ENCODE measurements at regions not wholly inside any gene's neighbourhood (a gene's known extent, or its start where the extent isn't known, plus 50 kb on each side); places are given as distances from the start of the nearest gene placed in this dataset.
A peak's percentile ranks its signal among the peaks of the same experiment; 100 is the strongest.
"Not testable (repeated sequence)": the region's sequence is repeated elsewhere in the genome, so short reads cannot be mapped to it uniquely, and the experiment has no call there.

GRCh38 chr2:238510911-238511613, 84.3 kb downstream of the ASB1 start:
- Histone ChIP-seq H3K36me3 (ENCODE audit: low read depth) (no peaks in the 10 kb centered on the region), H3K27ac (ENCODE audit: poor library complexity, severe bottlenecking) (no peak overlapping the region), H3K4me3 (ENCODE audit: severe bottlenecking) (no peak overlapping the region), H3K9me3 (ENCODE audit: severe bottlenecking) (no peaks in the 10 kb centered on the region), H3K4me1 (ENCODE audit: insufficient read depth, poor library complexity, severe bottlenecking) (no peaks in the 10 kb centered on the region), H3K27me3 (ENCODE audit: insufficient read depth, poor library complexity, severe bottlenecking) (no peaks in the 10 kb centered on the region)
- DNase-seq (ENCODE audit: low spot score): no peak
- no peak for ATAC-seq (ENCODE audit: low read depth)
- TF ChIP-seq CTCF (IDR thresholded peaks at IDR 0.05; ENCODE audit: poor library complexity, severe bottlenecking): no peak

DNA sequence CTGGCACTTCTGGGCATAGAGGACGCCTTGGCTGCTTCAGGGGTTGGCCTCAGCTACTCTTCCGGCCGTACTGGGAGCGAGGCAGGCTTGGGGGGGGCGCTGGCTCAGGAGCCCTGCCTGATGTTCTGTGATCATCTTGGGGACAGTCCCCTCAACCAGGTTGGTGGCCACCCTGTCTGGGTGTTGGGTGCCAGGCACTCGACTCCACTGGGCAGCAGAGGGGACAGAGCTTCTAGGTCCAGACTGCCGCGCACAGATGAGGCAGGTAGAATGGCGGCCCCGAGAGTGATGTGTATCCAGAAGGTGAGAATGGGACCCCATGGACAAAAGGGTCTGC, 84.9 kb downstream of the ASB1 start:
- Histone ChIP-seq H3K4me3 (ENCODE audit: severe bottlenecking) (no peak overlapping the region), H3K27me3 (ENCODE audit: insufficient read depth, poor library complexity, severe bottlenecking) (no peaks in the 10 kb centered on the region), H3K4me1 (ENCODE audit: insufficient read depth, poor library complexity, severe bottlenecking) (no peaks in the 10 kb centered on the region), H3K27ac (ENCODE audit: poor library complexity, severe bottlenecking) (no peak overlapping the region), H3K9me3 (ENCODE audit: severe bottlenecking) (no peaks in the 10 kb centered on the region), H3K36me3 (ENCODE audit: low read depth) (no peaks in the 10 kb centered on the region)
- DNase-seq (ENCODE audit: low spot score): no peak
- ATAC-seq (ENCODE audit: low read depth): no peak
- no peak for TF ChIP-seq CTCF (IDR thresholded peaks at IDR 0.05; ENCODE audit: poor library complexity, severe bottlenecking)

DNA sequence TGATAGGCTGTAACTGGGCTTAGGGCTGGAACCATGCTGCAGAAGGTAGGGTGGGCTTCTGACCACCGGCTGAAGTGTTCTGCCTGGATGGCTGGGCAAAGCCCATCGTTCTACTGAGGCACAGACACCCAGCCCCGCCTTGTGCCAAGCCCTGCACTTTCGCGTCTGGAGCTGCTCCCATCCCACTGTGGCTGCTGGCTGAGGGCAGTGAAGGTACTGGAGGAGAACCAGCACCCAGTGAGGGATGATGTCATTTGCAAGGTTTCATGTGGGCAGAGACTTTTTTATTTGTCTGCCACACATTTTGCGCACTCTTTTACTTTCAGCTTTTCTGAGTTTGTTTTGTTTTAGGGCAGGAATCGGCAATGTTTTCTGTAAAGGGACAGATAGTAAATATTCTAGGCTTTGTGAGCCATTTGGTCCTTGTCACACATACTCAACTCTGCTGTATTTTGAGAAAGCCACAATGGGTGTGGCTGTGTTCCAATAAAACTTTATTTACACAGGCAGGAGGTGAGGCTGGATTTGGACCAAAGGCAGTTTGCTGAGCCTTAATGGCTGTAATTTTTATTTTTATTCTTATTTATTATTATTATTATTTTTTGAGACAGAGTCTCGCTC, 85.6 kb downstream of the ASB1 start:
- ATAC-seq (ENCODE audit: low read depth): no peak
- TF ChIP-seq CTCF (IDR thresholded peaks at IDR 0.05; ENCODE audit: poor library complexity, severe bottlenecking): no peak
- Histone ChIP-seq H3K36me3 (ENCODE audit: low read depth) (no peaks in the 10 kb centered on the region; the same call in 1 of the 2 replicates), H3K4me3 (ENCODE audit: severe bottlenecking) (no peak overlapping the region), H3K9me3 (ENCODE audit: severe bottlenecking) (peaks cover 6% of the 10 kb centered on the region), H3K27me3 (ENCODE audit: insufficient read depth, poor library complexity, severe bottlenecking) (no peaks in the 10 kb centered on the region), H3K27ac (ENCODE audit: poor library complexity, severe bottlenecking) (no peak overlapping the region), H3K4me1 (ENCODE audit: insufficient read depth, poor library complexity, severe bottlenecking) (no peaks in the 10 kb centered on the region)
- DNase-seq (ENCODE audit: low spot score): no peak

DNA sequence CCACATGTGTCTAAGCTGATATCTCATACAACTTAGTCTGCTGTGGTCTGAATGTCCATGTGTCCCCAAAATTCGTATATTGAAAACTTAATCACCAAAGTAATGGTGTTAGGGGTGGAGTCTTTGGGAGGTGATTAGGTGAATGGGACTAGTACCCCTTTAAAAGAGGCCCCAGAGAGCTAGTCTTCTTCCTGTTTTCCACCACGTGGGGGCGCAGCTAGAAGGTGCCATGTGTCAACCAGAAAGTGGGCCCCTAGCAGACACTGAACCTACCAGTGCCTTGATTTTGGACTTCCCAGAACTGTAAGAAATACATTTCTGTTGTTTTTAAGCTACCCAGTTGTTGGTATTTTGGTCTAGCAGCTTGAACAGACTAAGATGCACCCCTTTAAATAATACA, 86.6 kb downstream of the ASB1 start:
- ATAC-seq (ENCODE audit: low read depth): 0 out of 3 replicates have a peak, but pooled peaks have one; percentile 25
- H3K9me3 ChIP-seq (ENCODE audit: severe bottlenecking): peaks cover 6% of the 10 kb centered on the region
- H3K27ac ChIP-seq (ENCODE audit: poor library complexity, severe bottlenecking): no peak overlapping the region
- H3K4me1 ChIP-seq (ENCODE audit: insufficient read depth, poor library complexity, severe bottlenecking): no peaks in the 10 kb centered on the region
- TF ChIP-seq CTCF (IDR thresholded peaks at IDR 0.05; ENCODE audit: poor library complexity, severe bottlenecking): peak; percentile 52
- H3K36me3 ChIP-seq (ENCODE audit: low read depth): no peaks in the 10 kb centered on the region; the same call in 1 of the 2 replicates
- no peak for DNase-seq (ENCODE audit: low spot score)
- H3K4me3 ChIP-seq (ENCODE audit: severe bottlenecking): no peak overlapping the region
- H3K27me3 ChIP-seq (ENCODE audit: insufficient read depth, poor library complexity, severe bottlenecking): no peaks in the 10 kb centered on the region

DNA sequence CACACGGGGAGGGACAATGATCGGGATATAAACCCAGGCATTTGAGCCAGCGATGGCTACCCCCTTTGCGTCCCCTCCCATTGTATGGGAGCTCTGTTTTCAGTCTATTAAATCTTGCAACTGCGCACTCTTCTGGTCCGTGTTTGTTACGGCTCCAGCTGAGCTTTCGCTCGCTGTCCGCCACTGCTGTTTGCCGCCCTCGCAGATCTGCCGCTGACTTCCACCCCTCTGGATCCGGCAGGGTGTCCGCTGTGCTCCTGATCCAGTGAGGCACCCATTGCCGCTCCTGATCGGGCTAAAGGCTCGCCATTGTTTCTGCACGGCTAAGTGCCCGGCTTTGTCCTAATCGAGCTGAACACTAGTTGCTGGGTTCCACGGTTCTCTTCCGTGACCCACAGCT, 87.3 kb downstream of the ASB1 start:
- H3K4me1 ChIP-seq (ENCODE audit: insufficient read depth, poor library complexity, severe bottlenecking); H3K36me3 ChIP-seq (ENCODE audit: low read depth); H3K27ac ChIP-seq (ENCODE audit: poor library complexity, severe bottlenecking); ATAC-seq (ENCODE audit: low read depth); H3K4me3 ChIP-seq (ENCODE audit: severe bottlenecking); H3K27me3 ChIP-seq (ENCODE audit: insufficient read depth, poor library complexity, severe bottlenecking); H3K9me3 ChIP-seq (ENCODE audit: severe bottlenecking); DNase-seq (ENCODE audit: low spot score): not testable (repeated sequence)

Measured in RWPE2 (cell line).